HG02852 (cell line): ENCODE measurements at regions not wholly inside any gene's neighbourhood (a gene's known extent, or its start where the extent isn't known, plus 50 kb on each side); places are given as distances from the start of the nearest gene placed in this dataset.

ENCODE experiments used
- ATAC-seq: cut with Tn5 transposase; IDR thresholded peaks from one replicate; pipeline ENCODE4 v1.9.1; 2021; ENCODE audit warnings: mild to moderate bottlenecking, moderate library complexity; ENCODE audit not compliant: unreplicated experiment

GRCh38 chr6:167643223-167643622, 183.5 kb upstream of the AFDN start:
- ATAC-seq: no peak

- ATAC-seq: no peak
These were observed 183.0 kb upstream of the AFDN start for GRCh38 chr6:167643716-167644115.

GRCh38 chr6:167644412-167645132, 182.1 kb upstream of the AFDN start:
- no peak for ATAC-seq

GRCh38 chr6:167645368-167645767, 181.3 kb upstream of the AFDN start:
- ATAC-seq: no peak

GRCh38 chr6:167647306-167647705, 179.4 kb upstream of the AFDN start:
- no peak for ATAC-seq

GRCh38 chr6:167647737-167648470, 178.8 kb upstream of the AFDN start:
- ATAC-seq: no peak

GRCh38 chr6:167648501-167649278, 178.0 kb upstream of the AFDN start:
- ATAC-seq: no peak

GRCh38 chr6:167649476-167649875, 177.2 kb upstream of the AFDN start:
- ATAC-seq: no peak

- ATAC-seq: no peak
These were observed 175.9 kb upstream of the AFDN start for GRCh38 chr6:167650730-167651317.

- ATAC-seq: no peak
These were observed 175.2 kb upstream of the AFDN start for GRCh38 chr6:167651318-167652041.

- ATAC-seq: no peak
These were observed 174.5 kb upstream of the AFDN start for GRCh38 chr6:167652042-167652700.

GRCh38 chr6:167652701-167653095, 174.0 kb upstream of the AFDN start:
- no peak for ATAC-seq

GRCh38 chr6:167653561-167653960, 173.2 kb upstream of the AFDN start:
- ATAC-seq: no peak

- ATAC-seq: no peak
These were observed 172.3 kb upstream of the AFDN start for GRCh38 chr6:167654389-167654788.

GRCh38 chr6:167655174-167655821, 171.4 kb upstream of the AFDN start:
- ATAC-seq: no peak

- ATAC-seq: no peak
These were observed 168.6 kb upstream of the AFDN start for GRCh38 chr6:167658106-167658505.

- no peak for ATAC-seq
These were observed 167.7 kb upstream of the AFDN start for GRCh38 chr6:167659046-167659445.

- no peak for ATAC-seq
These were observed 166.3 kb upstream of the AFDN start for GRCh38 chr6:167660424-167660823.

- no peak for ATAC-seq
These were observed 165.7 kb upstream of the AFDN start for GRCh38 chr6:167660944-167661551.
